ENCODE measurements at regions not wholly inside any gene's neighbourhood (a gene's known extent, or its start where the extent isn't known, plus 50 kb on each side); places are given as distances from the start of the nearest gene placed in this dataset.

DNA sequence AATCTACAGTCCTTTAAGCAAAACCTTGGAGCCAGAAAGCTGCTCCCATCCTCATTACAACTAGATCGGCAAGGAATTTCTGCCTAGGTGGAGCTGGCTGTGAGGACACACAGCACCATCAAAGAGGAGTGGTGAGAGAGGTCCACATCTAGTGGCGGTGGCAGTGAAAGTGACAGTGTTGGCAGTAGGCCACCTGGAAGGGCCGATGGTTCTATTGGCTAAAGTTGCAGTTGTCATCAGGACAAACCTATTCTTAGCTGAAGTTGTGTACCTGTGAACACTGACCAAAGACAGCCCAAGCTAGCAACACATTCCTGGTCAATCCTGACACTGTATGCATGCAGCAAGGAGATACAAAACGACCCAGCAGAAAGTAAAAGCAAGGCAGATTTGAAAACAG, 218.1 kb upstream of the CHAC2 start:
- TF ChIP-seq, protein P1, sequence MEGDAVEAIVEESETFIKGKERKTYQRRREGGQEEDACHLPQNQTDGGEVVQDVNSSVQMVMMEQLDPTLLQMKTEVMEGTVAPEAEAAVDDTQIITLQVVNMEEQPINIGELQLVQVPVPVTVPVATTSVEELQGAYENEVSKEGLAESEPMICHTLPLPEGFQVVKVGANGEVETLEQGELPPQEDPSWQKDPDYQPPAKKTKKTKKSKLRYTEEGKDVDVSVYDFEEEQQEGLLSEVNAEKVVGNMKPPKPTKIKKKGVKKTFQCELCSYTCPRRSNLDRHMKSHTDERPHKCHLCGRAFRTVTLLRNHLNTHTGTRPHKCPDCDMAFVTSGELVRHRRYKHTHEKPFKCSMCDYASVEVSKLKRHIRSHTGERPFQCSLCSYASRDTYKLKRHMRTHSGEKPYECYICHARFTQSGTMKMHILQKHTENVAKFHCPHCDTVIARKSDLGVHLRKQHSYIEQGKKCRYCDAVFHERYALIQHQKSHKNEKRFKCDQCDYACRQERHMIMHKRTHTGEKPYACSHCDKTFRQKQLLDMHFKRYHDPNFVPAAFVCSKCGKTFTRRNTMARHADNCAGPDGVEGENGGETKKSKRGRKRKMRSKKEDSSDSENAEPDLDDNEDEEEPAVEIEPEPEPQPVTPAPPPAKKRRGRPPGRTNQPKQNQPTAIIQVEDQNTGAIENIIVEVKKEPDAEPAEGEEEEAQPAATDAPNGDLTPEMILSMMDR (IDR thresholded peaks at IDR 0.05): no peak
- TF ChIP-seq POLR2A (IDR thresholded peaks at IDR 0.05): no peak

Data from lower leg skin (tissue), 3 donors.